Peyer's patch (tissue), 4 donors: ENCODE measurements at regions not wholly inside any gene's neighbourhood (a gene's known extent, or its start where the extent isn't known, plus 50 kb on each side); places are given as distances from the start of the nearest gene placed in this dataset.
"Not testable (repeated sequence)": the region's sequence is repeated elsewhere in the genome, so short reads cannot be mapped to it uniquely, and the experiment has no call there.

Experiments
- DNase-seq, 3 donors: peaks; one replicate each; pipeline ENCODE4 v3.0.0-alpha.2; 2017 to 2019
- H3K27ac ChIP-seq, 4 donors: fragments of 200-600 bp; sonication (generic); one replicate each; pipeline ENCODE4 v1.5.1; 2016 to 2019
- H3K27me3 ChIP-seq, 2 donors: fragments of 200-600 bp; sonication (generic); one replicate each; pipeline ENCODE4 v1.5.1; 2019
- H3K36me3 ChIP-seq, 3 donors: fragments of 200-600 bp; sonication (generic); one replicate each; pipeline ENCODE4 v1.5.1; 2016 to 2019
- H3K4me1 ChIP-seq, 4 donors: fragments of 200-600 bp; sonication (generic); one replicate each; pipeline ENCODE4 v1.5.1; 2016 to 2019
- H3K4me3 ChIP-seq, 4 donors: fragments of 200-600 bp; sonication (generic); 1 replicate in 3 of 4; 2 replicates in 1 of 4; pipeline ENCODE4 v1.5.1; 2016 to 2019; ENCODE audit warnings: mild to moderate bottlenecking in 1 of 4
- H3K9me3 ChIP-seq, 4 donors: fragments of 200-600 bp; sonication (generic); one replicate each; pipeline ENCODE4 v1.5.1; 2016 to 2019; ENCODE audit warnings: mild to moderate bottlenecking in 1 of 4
- POLR2A ChIP-seq, 2 donors: fragments of 450-650 bp; IDR thresholded peaks; one replicate each; pipeline ENCODE4 v1.5.1; 2017; ENCODE audit warnings: antibody characterized with exemption in 2 of 2, mild to moderate bottlenecking in 2 of 2, moderate library complexity in 2 of 2
- TF ChIP-seq, protein P1 (sequence below), 6 experiments: fragments of 450-650 bp in 4 of 6; fragments of 200-600 bp in 2 of 6; sonication (generic) in 1 of 6; IDR thresholded peaks; one replicate each; pipeline ENCODE4 v1.5.1; 2017 to 2019; ENCODE audit warnings: antibody characterized with exemption in 6 of 6, mild to moderate bottlenecking in 3 of 6, moderate library complexity in 1 of 6

DNA sequence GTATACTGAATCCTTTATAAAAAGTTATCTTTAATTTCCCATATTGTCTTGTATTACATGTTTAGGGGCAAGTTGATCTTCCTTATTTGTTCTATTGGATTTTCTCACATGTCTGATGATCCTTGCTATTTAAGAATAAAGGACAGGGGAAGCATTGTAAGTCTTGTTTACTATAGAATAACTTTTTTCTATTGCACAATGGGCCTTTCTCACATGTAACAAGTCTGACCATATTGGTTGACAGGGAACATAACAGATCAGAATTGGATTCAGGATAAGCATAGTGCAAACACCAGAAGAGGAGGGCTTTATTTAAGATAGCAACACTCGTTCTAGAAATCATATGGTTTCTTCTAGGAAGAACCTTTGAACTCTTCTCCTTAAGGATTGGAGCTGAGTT, 257.9 kb upstream of the RBMS3 start:
- no peaks in the 10 kb centered on the region for H3K36me3 ChIP-seq
- no peak overlapping the region for H3K27ac ChIP-seq
- H3K4me1 ChIP-seq = no peaks in the 10 kb centered on the region
- no peak for DNase-seq
- no peak overlapping the region for H3K4me3 ChIP-seq
- TF ChIP-seq, protein P1, sequence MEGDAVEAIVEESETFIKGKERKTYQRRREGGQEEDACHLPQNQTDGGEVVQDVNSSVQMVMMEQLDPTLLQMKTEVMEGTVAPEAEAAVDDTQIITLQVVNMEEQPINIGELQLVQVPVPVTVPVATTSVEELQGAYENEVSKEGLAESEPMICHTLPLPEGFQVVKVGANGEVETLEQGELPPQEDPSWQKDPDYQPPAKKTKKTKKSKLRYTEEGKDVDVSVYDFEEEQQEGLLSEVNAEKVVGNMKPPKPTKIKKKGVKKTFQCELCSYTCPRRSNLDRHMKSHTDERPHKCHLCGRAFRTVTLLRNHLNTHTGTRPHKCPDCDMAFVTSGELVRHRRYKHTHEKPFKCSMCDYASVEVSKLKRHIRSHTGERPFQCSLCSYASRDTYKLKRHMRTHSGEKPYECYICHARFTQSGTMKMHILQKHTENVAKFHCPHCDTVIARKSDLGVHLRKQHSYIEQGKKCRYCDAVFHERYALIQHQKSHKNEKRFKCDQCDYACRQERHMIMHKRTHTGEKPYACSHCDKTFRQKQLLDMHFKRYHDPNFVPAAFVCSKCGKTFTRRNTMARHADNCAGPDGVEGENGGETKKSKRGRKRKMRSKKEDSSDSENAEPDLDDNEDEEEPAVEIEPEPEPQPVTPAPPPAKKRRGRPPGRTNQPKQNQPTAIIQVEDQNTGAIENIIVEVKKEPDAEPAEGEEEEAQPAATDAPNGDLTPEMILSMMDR (IDR thresholded peaks at IDR 0.05) = no peak
- TF ChIP-seq POLR2A (IDR thresholded peaks at IDR 0.05) = no peak
- H3K27me3 ChIP-seq = no peaks in the 10 kb centered on the region
- H3K9me3 ChIP-seq = no peaks in the 10 kb centered on the region

GRCh38 chr3:29026286-29026685, 254.6 kb upstream of the RBMS3 start:
- Histone ChIP-seq H3K4me3 (no peak overlapping the region), H3K9me3 (no peaks in the 10 kb centered on the region), H3K27ac (no peak overlapping the region), H3K4me1 (no peaks in the 10 kb centered on the region), H3K36me3 (no peaks in the 10 kb centered on the region), H3K27me3 (no peaks in the 10 kb centered on the region)
- DNase-seq = no peak
- TF ChIP-seq, protein P1 (IDR thresholded peaks at IDR 0.05) = no peak
- TF ChIP-seq POLR2A (IDR thresholded peaks at IDR 0.05) = no peak

DNA sequence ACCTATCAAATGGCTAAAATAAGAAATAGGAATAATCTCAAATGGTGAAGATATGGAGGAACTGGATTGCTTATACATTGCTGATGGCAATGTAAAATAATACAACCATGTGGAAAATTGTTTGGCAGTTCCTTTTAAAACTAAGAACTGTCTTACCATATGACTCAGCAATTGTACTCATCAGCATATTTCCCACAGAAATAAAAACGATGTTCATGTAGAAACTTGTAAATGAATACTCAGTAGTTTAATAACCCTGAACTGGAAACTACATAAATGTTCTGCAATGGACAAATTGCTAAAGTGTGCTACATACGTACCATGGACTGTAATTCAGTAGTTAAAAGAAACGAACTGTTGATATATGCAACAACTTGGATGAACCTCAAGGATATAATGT, 253.9 kb upstream of the RBMS3 start:
- H3K27ac ChIP-seq = no peak overlapping the region
- no peak overlapping the region for H3K4me3 ChIP-seq
- H3K9me3 ChIP-seq = no peaks in the 10 kb centered on the region
- H3K36me3 ChIP-seq = no peaks in the 10 kb centered on the region
- no peak for TF ChIP-seq POLR2A (IDR thresholded peaks at IDR 0.05)
- TF ChIP-seq, protein P1 (IDR thresholded peaks at IDR 0.05) = no peak
- H3K4me1 ChIP-seq = no peaks in the 10 kb centered on the region
- no peak for DNase-seq
- no peaks in the 10 kb centered on the region for H3K27me3 ChIP-seq

DNA sequence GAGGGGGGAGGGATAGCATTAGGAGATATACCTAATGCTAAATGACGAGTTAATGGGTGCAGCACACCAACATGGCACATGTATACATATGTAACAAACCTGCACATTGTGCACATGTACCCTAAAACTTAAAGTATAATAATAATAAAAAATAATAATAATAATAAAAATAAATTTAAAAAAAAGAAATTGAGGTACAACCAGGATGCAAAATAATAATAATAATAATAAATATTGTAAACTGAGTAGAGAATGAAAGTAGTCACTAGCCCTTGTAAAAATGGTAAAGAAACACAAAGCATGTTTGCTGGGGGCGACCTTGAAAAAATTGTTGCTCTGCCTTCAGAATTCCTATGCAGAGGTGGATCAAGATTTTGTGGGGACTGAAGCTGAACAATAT, 249.7 kb upstream of the RBMS3 start:
- not testable (repeated sequence) for H3K27ac ChIP-seq, H3K4me3 ChIP-seq, DNase-seq, H3K27me3 ChIP-seq, H3K4me1 ChIP-seq, H3K9me3 ChIP-seq, H3K36me3 ChIP-seq

GRCh38 chr3:29033511-29033910, 247.4 kb upstream of the RBMS3 start:
- Histone ChIP-seq H3K27ac (no peak overlapping the region), H3K4me1 (no peaks in the 10 kb centered on the region), H3K27me3 (no peaks in the 10 kb centered on the region), H3K9me3 (no peaks in the 10 kb centered on the region), H3K4me3 (no peak overlapping the region), H3K36me3 (no peaks in the 10 kb centered on the region)
- TF ChIP-seq, protein P1 (IDR thresholded peaks at IDR 0.05) = no peak
- TF ChIP-seq POLR2A (IDR thresholded peaks at IDR 0.05) = no peak
- DNase-seq = no peak

GRCh38 chr3:29050155-29050554, 230.7 kb upstream of the RBMS3 start:
- no peaks in the 10 kb centered on the region for H3K4me1 ChIP-seq

More at GRCh38 chr3:29050155-29050554, 230.7 kb upstream of the RBMS3 start:
- TF ChIP-seq, protein P1 (IDR thresholded peaks at IDR 0.05) = no peak
- no peak for TF ChIP-seq POLR2A (IDR thresholded peaks at IDR 0.05)
- H3K27me3 ChIP-seq = no peaks in the 10 kb centered on the region
- H3K4me3 ChIP-seq = no peak overlapping the region
- H3K36me3 ChIP-seq = no peaks in the 10 kb centered on the region
- DNase-seq = no peak
- no peaks in the 10 kb centered on the region for H3K9me3 ChIP-seq
- H3K27ac ChIP-seq = no peak overlapping the region
